WERI-Rb-1 (cell line): ENCODE measurements at regions not wholly inside any gene's neighbourhood (a gene's known extent, or its start where the extent isn't known, plus 50 kb on each side); places are given as distances from the start of the nearest gene placed in this dataset.
"Not testable (repeated sequence)": the region's sequence is repeated elsewhere in the genome, so short reads cannot be mapped to it uniquely, and the experiment has no call there.

Source experiments
- DNase-seq: peaks from one replicate; pipeline ENCODE4 v3.0.0-alpha.2; 2020
- H3K27ac ChIP-seq: fragments of 250-450 bp; sonication (Bioruptor Pico); 2 replicates; pipeline ENCODE4 v1.5.1; 2020; ENCODE audit warnings: mild to moderate bottlenecking, moderate library complexity
- H3K27me3 ChIP-seq: fragments of 250-450 bp; sonication (Bioruptor Pico); 2 replicates; pipeline ENCODE4 v1.5.1; 2021; ENCODE audit warnings: mild to moderate bottlenecking, low read depth, moderate library complexity; ENCODE audit not compliant: insufficient read depth, severe bottlenecking
- H3K36me3 ChIP-seq: fragments of 250-450 bp; sonication (Bioruptor Pico); 2 replicates; pipeline ENCODE4 v1.5.1; 2020; ENCODE audit warnings: mild to moderate bottlenecking, moderate library complexity
- H3K4me3 ChIP-seq: 2 replicates; pipeline ENCODE4 v1.5.1; 2011; ENCODE audit warnings: low read depth, mild to moderate bottlenecking, control low read depth, low read length
- H3K9me3 ChIP-seq: fragments of 250-450 bp; sonication (Bioruptor Pico); 2 replicates; pipeline ENCODE4 v1.5.1; 2021; ENCODE audit warnings: mild to moderate bottlenecking, moderate library complexity; ENCODE audit not compliant: severe bottlenecking

DNA sequence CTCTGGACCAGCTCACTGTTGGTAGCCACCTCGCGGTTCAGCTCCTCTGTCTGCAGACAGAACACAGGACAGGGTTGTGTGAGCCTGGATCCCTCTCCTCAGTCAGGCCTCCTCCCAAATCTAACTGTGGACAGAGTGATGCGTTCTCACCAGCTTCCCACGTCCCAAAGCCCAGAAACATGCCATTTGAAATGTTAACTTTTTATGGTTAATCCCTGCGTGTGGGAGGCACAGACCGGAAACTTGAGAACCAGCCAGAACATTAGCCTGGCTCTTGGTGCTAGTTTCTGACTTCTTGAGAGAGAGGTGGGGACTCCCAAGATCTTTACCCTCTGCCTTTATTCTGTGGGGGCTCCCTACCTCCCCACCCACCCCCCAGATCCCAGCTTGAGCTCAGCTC lies 129.6 kb downstream of the TNFRSF13B start:
- not testable (repeated sequence) for H3K9me3 ChIP-seq, DNase-seq, H3K36me3 ChIP-seq, H3K4me3 ChIP-seq, H3K27me3 ChIP-seq, H3K27ac ChIP-seq

DNA sequence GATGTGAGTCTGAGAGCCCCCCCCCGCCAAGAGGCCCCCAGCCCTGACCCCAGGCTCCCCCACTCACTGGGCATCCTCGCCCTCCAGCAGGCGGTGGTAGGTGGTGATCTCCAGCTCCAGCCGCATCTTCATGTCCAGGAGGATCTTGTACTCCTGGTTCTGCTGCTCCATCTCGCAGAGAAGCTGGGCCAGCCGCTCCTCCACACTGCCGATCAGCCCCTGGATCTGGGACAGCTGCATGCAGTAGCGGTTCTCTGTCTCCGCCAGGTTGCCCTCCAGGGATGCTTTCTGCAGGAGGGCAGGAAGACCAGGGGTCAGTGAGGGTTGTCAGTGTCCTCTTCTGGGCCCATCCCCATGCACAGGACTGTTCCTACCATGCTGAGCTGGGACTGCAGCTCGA lies 130.0 kb downstream of the TNFRSF13B start:
- not testable (repeated sequence) for H3K27ac ChIP-seq, H3K4me3 ChIP-seq, H3K9me3 ChIP-seq, H3K36me3 ChIP-seq, H3K27me3 ChIP-seq, DNase-seq

DNA sequence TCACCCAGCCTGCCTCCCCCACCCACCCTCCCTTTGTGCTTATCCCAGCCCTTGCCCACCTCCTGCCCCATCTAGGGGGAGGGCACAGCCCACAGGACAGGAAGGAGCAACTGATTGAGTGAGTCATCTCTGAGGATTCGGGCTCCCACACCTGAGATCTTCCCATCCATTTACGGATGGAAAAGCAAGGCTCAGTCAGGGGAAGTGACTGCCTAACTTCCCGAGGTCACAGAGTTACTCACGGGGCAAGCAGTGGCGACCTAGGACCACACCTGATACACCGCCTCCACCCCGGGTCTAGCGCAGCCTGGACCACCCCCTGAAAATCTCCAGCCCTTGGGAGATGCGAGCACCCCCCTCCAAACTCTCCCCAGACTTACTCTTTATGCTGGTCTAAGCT lies 131.7 kb downstream of the TNFRSF13B start:
- not testable (repeated sequence) for H3K9me3 ChIP-seq, H3K4me3 ChIP-seq, DNase-seq, H3K27me3 ChIP-seq, H3K36me3 ChIP-seq, H3K27ac ChIP-seq

DNA sequence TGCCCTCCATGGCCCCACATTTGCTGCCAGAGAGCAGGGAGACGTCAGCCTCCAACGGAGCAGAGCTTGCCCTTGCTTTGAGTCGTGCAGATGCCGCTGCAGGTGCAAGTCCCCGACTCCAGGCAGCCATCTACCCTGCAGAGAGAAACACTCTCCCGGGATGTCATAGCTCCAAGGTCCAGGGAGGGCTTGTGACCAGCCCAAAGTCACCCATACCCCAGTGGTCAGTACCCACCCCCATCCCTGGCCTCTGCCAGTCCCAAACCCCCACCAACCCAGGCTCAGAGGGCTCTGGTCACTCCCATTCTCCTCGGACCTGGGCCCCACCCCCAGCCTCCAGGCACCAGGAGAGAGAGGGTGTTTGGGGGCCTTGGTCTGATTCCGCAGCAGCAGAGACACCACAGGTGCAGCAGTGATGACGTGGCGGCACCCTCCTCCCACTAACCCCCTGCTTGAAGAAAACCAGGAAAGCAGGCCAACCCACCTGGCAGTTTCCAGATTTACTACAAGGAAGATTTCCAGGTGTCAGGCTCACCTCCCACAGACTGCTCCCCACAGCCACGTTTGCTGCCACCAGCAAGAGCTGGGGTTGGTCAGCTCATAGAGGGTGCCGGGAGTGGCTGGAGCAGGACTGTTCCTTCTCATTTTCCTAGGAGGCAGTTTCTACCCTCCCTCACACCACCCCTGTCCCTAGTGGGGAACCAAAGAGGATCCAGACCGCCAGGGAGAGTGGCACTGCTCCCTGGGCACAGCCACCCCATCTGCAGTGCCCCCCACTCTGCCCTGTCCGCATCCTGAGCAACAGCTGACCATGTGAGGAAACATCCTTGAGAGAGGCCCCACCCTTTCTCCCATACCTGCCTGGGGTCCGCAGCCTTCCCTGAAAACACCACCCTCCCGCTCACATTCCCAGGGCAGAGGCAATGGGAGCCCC lies 132.4 kb downstream of the TNFRSF13B start:
- H3K27ac ChIP-seq, H3K9me3 ChIP-seq, H3K36me3 ChIP-seq, DNase-seq, H3K4me3 ChIP-seq, H3K27me3 ChIP-seq: not testable (repeated sequence)

DNA sequence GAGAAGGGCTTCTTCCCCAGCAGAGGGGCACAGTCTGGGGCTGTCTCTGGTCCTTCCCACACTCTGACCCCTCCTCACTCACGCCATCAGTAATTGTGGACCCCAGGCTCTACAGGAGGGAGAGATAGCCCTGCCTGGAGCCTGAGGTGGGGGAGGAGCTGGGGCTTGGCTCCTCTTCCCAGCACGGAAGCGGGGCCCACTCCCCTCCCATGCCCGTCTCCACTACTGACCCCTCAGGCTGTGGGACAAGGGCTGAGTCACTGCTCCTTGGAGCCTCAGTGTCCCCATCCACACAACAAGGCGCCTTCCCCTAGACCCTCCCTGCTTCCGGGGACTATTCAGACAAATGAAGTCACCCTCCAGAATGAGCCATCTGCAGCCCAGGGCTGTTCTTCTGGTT lies 133.1 kb downstream of the TNFRSF13B start:
- H3K9me3 ChIP-seq, H3K27me3 ChIP-seq, H3K36me3 ChIP-seq, H3K4me3 ChIP-seq, DNase-seq, H3K27ac ChIP-seq: not testable (repeated sequence)

DNA sequence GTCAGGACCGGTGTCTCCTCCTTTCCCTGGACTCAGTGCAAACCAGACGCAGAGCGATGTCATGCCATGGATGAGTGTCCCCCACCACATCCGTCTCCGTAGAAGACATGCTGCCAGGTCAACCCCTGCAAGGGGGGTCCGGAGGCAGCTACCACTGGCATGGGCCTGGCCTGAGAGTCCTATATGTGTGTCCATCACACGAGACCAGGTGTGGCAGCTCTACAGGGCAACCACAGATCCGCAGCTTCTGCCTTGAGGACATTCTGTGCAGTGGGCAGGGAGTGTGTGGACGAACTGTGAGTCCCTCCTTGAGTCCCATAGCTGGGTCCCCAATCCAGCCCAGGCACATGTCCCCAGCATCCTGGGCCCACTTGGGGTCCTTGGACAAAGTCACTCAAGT lies 133.6 kb downstream of the TNFRSF13B start:
- not testable (repeated sequence) for H3K27me3 ChIP-seq, H3K27ac ChIP-seq, H3K9me3 ChIP-seq, DNase-seq, H3K36me3 ChIP-seq, H3K4me3 ChIP-seq

DNA sequence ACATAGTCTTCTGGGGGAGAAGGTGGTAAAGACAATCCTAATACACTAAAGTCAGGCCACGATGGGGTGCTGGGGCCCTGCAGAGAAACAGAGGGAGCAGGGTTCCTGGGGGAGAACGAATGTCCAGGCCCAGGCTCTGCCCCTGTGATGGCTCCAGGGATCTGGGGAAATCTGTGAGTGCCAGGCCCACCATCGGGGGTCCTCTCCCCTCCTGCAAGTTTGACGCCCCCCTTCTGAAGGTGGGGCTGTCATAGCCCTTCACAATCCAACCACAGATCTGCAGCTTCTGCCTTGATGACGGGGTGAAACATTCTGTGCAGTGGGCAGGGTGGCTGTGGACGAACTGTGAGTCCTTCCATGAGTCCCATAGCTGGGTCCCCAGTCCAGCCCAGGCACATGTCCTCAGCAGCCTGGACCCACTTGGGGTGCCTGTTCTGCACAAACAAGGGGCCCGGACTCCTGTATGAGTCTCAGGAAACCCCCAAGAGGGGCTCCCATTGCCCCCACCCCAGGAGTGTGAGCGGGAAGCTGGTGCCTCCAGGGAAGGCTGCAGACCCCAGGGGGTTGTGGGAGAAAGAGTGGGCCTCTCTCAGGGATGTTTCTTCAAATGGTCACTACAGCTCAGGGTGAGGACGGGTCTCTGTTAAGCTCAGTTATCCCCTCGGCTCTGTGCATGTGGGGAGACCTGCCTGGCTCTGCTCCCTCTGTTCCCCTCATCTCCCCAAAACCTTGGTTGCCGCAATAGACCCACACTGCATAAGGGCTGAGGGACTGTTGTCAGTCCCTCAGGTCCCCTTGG lies 134.3 kb downstream of the TNFRSF13B start:
- DNase-seq, H3K4me3 ChIP-seq, H3K36me3 ChIP-seq, H3K27ac ChIP-seq, H3K9me3 ChIP-seq, H3K27me3 ChIP-seq: not testable (repeated sequence)

DNA sequence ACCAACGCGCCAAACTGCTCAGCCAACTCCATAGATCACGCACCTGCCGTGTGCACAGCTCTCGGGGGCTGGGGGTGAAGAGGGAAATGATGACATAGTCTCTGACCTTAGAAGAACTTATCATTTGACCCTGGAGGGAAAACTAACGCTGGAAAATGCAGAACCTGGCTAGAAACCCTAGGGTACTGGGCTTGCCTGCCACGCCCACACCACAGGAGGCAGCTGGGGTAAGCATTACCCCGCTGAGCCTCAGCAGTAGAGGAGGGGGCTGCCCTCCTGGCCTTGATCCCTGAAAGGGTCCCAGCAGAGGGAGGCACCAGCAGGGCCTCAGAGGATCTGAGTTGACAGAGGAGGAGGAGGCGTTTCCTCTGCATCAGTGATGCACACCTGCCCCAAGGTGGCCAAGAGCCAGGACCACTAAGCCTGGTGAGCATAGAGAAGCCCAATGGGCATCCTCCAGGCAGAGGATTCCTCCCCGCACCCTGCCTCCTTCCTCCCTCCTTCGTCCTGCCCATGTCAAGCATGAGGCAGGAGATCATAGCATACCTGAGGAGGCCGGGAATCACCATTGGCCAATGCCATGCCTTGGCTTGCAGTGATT lies 135.5 kb downstream of the TNFRSF13B start:
- not testable (repeated sequence) for DNase-seq

DNA sequence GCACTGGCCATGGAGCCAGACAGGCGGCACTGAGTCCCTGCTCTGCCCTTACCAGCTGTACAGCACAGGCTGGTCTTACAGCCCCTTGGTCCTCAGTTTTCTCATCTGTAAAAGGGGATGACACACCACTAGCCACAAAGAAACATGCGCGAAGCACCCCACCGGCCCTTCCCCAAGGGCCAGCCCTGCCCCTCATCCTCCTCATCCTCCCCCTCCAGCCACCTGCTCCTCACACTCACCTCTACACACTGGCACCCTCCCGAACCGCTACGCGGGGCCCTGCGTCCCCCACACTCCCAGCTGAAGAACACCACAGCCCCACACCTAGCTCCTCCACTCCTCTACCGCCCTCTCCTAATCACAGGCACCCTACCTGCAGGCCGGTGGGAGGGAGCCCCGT lies 138.4 kb downstream of the TNFRSF13B start:
- not testable (repeated sequence) for H3K27ac ChIP-seq, H3K27me3 ChIP-seq, DNase-seq

More for the DNA sequence above, 135.5 kb downstream of the TNFRSF13B start:
- not testable (repeated sequence) for H3K4me3 ChIP-seq, H3K27ac ChIP-seq, H3K36me3 ChIP-seq, H3K27me3 ChIP-seq, H3K9me3 ChIP-seq

DNA sequence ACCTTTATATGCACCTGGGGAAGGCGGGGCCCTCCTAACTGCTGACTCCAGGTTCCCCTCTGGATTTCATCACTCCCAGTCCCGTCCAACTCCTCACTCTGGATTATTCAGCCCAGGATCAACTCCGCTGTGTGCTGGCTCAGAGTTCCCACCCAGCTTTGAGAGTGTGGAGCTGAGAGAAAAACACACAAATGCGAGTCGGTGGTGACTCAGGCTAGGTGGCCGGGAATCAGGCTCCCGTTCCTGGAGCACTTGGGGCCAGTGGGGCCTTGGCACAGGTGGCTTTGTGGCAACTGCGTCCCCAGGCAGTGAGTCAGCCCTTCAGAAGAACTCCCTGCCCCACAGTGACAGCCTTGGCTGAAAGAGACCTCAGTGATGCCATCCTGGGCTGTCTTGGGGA lies 139.1 kb downstream of the TNFRSF13B start:
- not testable (repeated sequence) for H3K9me3 ChIP-seq, H3K27ac ChIP-seq, H3K27me3 ChIP-seq, DNase-seq, H3K4me3 ChIP-seq, H3K36me3 ChIP-seq

More for the DNA sequence above, 138.4 kb downstream of the TNFRSF13B start:
- H3K36me3 ChIP-seq, H3K4me3 ChIP-seq, H3K9me3 ChIP-seq: not testable (repeated sequence)

DNA sequence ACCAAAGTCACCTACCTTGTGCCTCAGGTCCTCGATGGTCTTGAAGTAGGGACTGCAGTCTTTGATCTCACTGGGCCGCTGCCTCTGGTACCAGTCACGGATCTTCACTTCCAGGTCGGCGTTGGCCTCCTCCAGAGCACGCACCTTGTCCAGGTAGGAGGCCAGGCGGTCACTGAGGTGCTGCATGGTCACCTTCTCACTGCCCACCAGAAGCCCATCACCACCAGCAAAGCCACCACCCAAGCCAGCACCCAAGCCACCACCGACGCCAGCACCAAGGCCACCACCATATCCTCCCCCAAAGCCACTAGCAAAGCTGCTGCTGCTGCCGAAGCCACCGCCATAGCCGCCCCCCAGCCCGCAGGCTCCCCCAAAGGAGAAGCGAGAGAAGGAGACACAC lies 139.7 kb downstream of the TNFRSF13B start:
- H3K4me3 ChIP-seq, H3K36me3 ChIP-seq, DNase-seq, H3K27ac ChIP-seq, H3K9me3 ChIP-seq, H3K27me3 ChIP-seq: not testable (repeated sequence)

DNA sequence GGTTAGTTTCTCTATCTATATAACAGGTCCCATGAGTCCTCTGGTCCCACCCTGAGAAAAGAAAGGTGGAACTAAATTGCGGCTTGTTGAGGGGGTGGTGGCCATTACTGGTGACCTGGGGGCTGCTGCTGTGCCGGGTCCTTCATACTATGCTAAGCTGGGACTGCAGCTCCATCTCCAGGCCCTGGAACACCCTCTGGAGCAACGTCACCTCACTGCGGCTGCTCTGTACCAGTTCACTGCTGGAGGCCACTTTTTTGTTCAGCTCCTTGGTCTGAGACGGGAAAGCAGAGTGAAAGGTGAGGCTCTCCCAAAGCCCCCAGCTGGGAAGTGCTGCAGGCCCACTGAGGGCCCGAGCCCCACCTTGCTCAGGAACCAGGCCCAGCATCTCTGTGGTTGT lies 140.7 kb downstream of the CCDC144A start:
- not testable (repeated sequence) for H3K4me3 ChIP-seq, H3K36me3 ChIP-seq, H3K9me3 ChIP-seq, H3K27me3 ChIP-seq, DNase-seq, H3K27ac ChIP-seq

DNA sequence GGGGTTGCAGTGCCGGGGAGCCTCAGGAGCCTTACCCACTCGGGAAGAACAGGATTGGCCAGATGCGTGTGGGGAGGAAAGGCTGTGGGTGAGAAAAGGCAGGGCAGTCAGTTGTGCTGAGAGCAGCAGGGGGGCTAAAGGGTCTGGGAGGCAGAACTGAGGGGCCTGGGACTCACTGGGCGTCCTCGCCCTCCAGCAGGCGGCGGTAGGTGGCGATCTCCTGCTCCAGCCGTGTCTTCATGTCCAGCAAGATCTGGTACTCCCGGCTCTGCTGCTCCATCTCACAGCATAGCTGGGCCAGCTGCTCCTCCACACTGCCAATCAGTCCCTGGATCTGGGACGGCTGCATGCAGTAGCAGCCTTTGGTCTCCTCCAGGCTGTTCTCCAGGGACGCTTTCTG lies 140.2 kb downstream of the CCDC144A start:
- not testable (repeated sequence) for H3K27ac ChIP-seq, H3K27me3 ChIP-seq, H3K4me3 ChIP-seq, H3K36me3 ChIP-seq, H3K9me3 ChIP-seq
- DNase-seq, result peak; percentile 71
